ENCODE measurements at regions not wholly inside any gene's neighbourhood (a gene's known extent, or its start where the extent isn't known, plus 50 kb on each side); places are given as distances from the start of the nearest gene placed in this dataset.

DNA sequence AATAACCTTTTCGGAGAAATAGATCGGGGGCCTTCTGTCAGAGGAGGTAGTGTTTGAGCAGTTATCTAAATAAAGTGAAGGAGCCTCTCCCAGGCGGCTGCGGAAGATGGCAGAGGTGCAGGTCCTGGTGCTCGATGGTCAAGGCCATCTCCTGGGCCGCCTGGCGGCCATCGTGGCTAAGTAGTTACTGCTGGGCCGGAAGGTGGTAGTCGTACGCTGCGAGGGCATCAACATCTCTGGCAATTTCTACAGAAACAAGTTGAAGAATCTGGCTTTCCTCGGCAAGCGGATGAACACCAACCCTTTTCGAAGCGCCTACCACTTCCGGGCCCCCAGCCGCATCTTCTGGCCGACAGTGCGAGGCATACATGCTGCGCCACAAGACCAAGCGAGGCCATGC lies 186.1 kb downstream of the KTN1 start:
- no peak for TF ChIP-seq SP1 (IDR thresholded peaks at IDR 0.05)
- no peak for TF ChIP-seq FOXK2 (IDR thresholded peaks at IDR 0.05)
- no peak for TF ChIP-seq ZNF384 (IDR thresholded peaks at IDR 0.05)
- no peak for TF ChIP-seq ELF4 (IDR thresholded peaks at IDR 0.05)
- no peak for TF ChIP-seq FOXM1 (IDR thresholded peaks at IDR 0.05; ENCODE audit: borderline replicate concordance)
- no peak for TF ChIP-seq NFRKB (IDR thresholded peaks at IDR 0.05)
- TF ChIP-seq TARDBP (IDR thresholded peaks at IDR 0.05), result no peak
- no peak for TF ChIP-seq SUZ12 (IDR thresholded peaks at IDR 0.05)
- TF ChIP-seq CTBP1 (IDR thresholded peaks at IDR 0.05; ENCODE audit: borderline replicate concordance), result no peak
- TF ChIP-seq ARNT (IDR thresholded peaks at IDR 0.05), result no peak
- TF ChIP-seq FOXA1 (IDR thresholded peaks at IDR 0.05), result no peak
- no peak for TF ChIP-seq LEF1 (IDR thresholded peaks at IDR 0.05; ENCODE audit: borderline replicate concordance)

Measured in HEK293T (cell line).